Skeletal muscle tissue (tissue), 3 donors: ENCODE measurements at regions not wholly inside any gene's neighbourhood (a gene's known extent, or its start where the extent isn't known, plus 50 kb on each side); places are given as distances from the start of the nearest gene placed in this dataset.
A peak's percentile ranks its signal among the peaks of the same experiment; 100 is the strongest.

Source experiments
- H3K27ac ChIP-seq: one replicate; pipeline ENCODE4 v1.7.0; 2013; ENCODE audit warnings: mild to moderate bottlenecking, low read depth, low read length, inconsistent platforms
- H3K27me3 ChIP-seq, 3 donors: one replicate each; pipeline ENCODE4 v1.7.0; 2013; ENCODE audit warnings: low read length in 3 of 3; ENCODE audit not compliant: control insufficient read depth in 3 of 3, insufficient read depth in 3 of 3
- H3K36me3 ChIP-seq, 3 donors: one replicate each; pipeline ENCODE4 v1.7.0; 2013; ENCODE audit warnings: low read length in 3 of 3; ENCODE audit not compliant: control insufficient read depth in 3 of 3, insufficient read depth in 3 of 3
- H3K4me1 ChIP-seq, 3 donors: one replicate each; pipeline ENCODE4 v1.7.0; 2013; ENCODE audit warnings: low read length in 3 of 3, mild to moderate bottlenecking in 3 of 3; ENCODE audit not compliant: control insufficient read depth in 3 of 3, insufficient read depth in 3 of 3
- H3K4me3 ChIP-seq, 3 donors: one replicate each; pipeline ENCODE4 v1.7.0; 2013; ENCODE audit warnings: low read length in 3 of 3
- H3K9ac ChIP-seq, 3 donors: one replicate each; pipeline ENCODE4 v1.7.0; 2013; ENCODE audit warnings: low read length in 3 of 3, mild to moderate bottlenecking in 3 of 3, moderate library complexity in 2 of 3, low read depth in 1 of 3
- H3K9me3 ChIP-seq, 3 donors: one replicate each; pipeline ENCODE4 v1.7.0; 2013; ENCODE audit warnings: low read length in 3 of 3; ENCODE audit not compliant: control insufficient read depth in 3 of 3
- donor health status: Osteomylitis.

GRCh38 chr5:135250671-135251070 lies 148.4 kb downstream of the MACROH2A1 start:
- Histone ChIP-seq H3K4me1 (peaks cover 31 to 59% (median 36%) of the 10 kb centered on the region in 3 donors), H3K27ac (peak overlapping the region; percentile 46), H3K27me3 (no peaks in the 10 kb centered on the region), H3K9ac (no peak overlapping the region), H3K9me3 (no peaks in the 10 kb centered on the region), H3K36me3 (no peaks in the 10 kb centered on the region), H3K4me3 (no peak overlapping the region)

GRCh38 chr5:135249658-135250057 lies 149.4 kb downstream of the MACROH2A1 start:
- no peak overlapping the region for H3K4me3 ChIP-seq
- no peaks in the 10 kb centered on the region for H3K36me3 ChIP-seq
- peaks cover 38 to 64% (median 41%) of the 10 kb centered on the region in 3 donors for H3K4me1 ChIP-seq
- H3K9me3 ChIP-seq, result no peaks in the 10 kb centered on the region
- H3K9ac ChIP-seq, result no peak overlapping the region
- no peaks in the 10 kb centered on the region for H3K27me3 ChIP-seq
- H3K27ac ChIP-seq, result no peak overlapping the region

GRCh38 chr5:135248801-135249231 lies 150.2 kb downstream of the MACROH2A1 start:
- no peaks in the 10 kb centered on the region for H3K27me3 ChIP-seq
- no peak overlapping the region for H3K9ac ChIP-seq
- no peaks in the 10 kb centered on the region for H3K9me3 ChIP-seq
- no peaks in the 10 kb centered on the region for H3K36me3 ChIP-seq
- no peak overlapping the region for H3K4me3 ChIP-seq
- peaks cover 41 to 66% (median 49%) of the 10 kb centered on the region in 3 donors for H3K4me1 ChIP-seq
- no peak overlapping the region for H3K27ac ChIP-seq

GRCh38 chr5:135246923-135247795 lies 151.9 kb downstream of the MACROH2A1 start:
- peak overlapping the region in 1 of 3 donors; percentile 57 for H3K9ac ChIP-seq
- peaks cover 53 to 72% (median 54%) of the 10 kb centered on the region in 3 donors for H3K4me1 ChIP-seq
- H3K27me3 ChIP-seq, result no peaks in the 10 kb centered on the region
- peak overlapping the region in 1 of 3 donors; percentile 13 for H3K4me3 ChIP-seq
- no peaks in the 10 kb centered on the region for H3K9me3 ChIP-seq
- H3K36me3 ChIP-seq, result no peaks in the 10 kb centered on the region
- H3K27ac ChIP-seq, result no peak overlapping the region

GRCh38 chr5:135246605-135246922 lies 152.5 kb downstream of the MACROH2A1 start:
- H3K9ac ChIP-seq, result peak overlapping the region in 1 of 3 donors; percentile 57
- H3K36me3 ChIP-seq, result no peaks in the 10 kb centered on the region
- H3K4me1 ChIP-seq, result peaks cover 57 to 74% (median 59%) of the 10 kb centered on the region in 3 donors
- no peaks in the 10 kb centered on the region for H3K9me3 ChIP-seq
- H3K4me3 ChIP-seq, result no peak overlapping the region
- no peak overlapping the region for H3K27ac ChIP-seq
- H3K27me3 ChIP-seq, result no peaks in the 10 kb centered on the region

- peak overlapping the region; percentile 2 to 40 (median 7) for H3K9ac ChIP-seq
- no peak overlapping the region for H3K4me3 ChIP-seq
- H3K4me1 ChIP-seq, result peaks cover 62 to 74% (median 64%) of the 10 kb centered on the region in 3 donors
- H3K27ac ChIP-seq, result peak overlapping the region; percentile 89
- no peaks in the 10 kb centered on the region for H3K27me3 ChIP-seq
- no peaks in the 10 kb centered on the region for H3K9me3 ChIP-seq
- H3K36me3 ChIP-seq, result no peaks in the 10 kb centered on the region
Measured at GRCh38 chr5:135245521-135246499, 153.2 kb downstream of the MACROH2A1 start.

GRCh38 chr5:135244620-135245021 lies 154.4 kb downstream of the MACROH2A1 start:
- H3K4me3 ChIP-seq, result peak overlapping the region in 1 of 3 donors; percentile 36
- H3K4me1 ChIP-seq, result peaks cover 68 to 81% (median 76%) of the 10 kb centered on the region in 3 donors
- H3K27me3 ChIP-seq, result no peaks in the 10 kb centered on the region
- H3K9ac ChIP-seq, result peak overlapping the region in 1 of 3 donors; percentile 74
- peak overlapping the region; percentile 89 for H3K27ac ChIP-seq
- no peaks in the 10 kb centered on the region for H3K9me3 ChIP-seq
- H3K36me3 ChIP-seq, result no peaks in the 10 kb centered on the region

GRCh38 chr5:135243556-135244285 lies 155.3 kb downstream of the MACROH2A1 start:
- Histone ChIP-seq H3K9ac (peak overlapping the region; percentile 26 to 74 (median 58)), H3K27ac (peak overlapping the region; percentile 89), H3K4me1 (peaks cover 77 to 90% (median 85%) of the 10 kb centered on the region in 3 donors), H3K9me3 (no peaks in the 10 kb centered on the region), H3K36me3 (no peaks in the 10 kb centered on the region), H3K4me3 (peak overlapping the region in 2 of 3 donors; percentile 6 to 52), H3K27me3 (no peaks in the 10 kb centered on the region)

- H3K4me3 ChIP-seq, result peak overlapping the region in 2 of 3 donors; percentile 6 to 52
- H3K9me3 ChIP-seq, result no peaks in the 10 kb centered on the region
- no peaks in the 10 kb centered on the region for H3K36me3 ChIP-seq
- no peaks in the 10 kb centered on the region for H3K27me3 ChIP-seq
- H3K27ac ChIP-seq, result peak overlapping the region; percentile 89
- peaks cover 79 to 94% (median 89%) of the 10 kb centered on the region in 3 donors for H3K4me1 ChIP-seq
- peak overlapping the region in 2 of 3 donors; percentile 58 to 82 for H3K9ac ChIP-seq
Measured at GRCh38 chr5:135242866-135243555, 156.0 kb downstream of the MACROH2A1 start.
